AG04449 (cell line): ENCODE measurements at regions not wholly inside any gene's neighbourhood (a gene's known extent, or its start where the extent isn't known, plus 50 kb on each side); places are given as distances from the start of the nearest gene placed in this dataset.

ENCODE experiments used
- CTCF ChIA-PET: fragments of 350-600 bp; formaldehyde crosslinking; extraction: SDS; loops from one replicate; lab custom pipeline; 2021; ENCODE audit warnings: antibody characterized with exemption; lab: Yijun Ruan, JAX
- POLR2A ChIA-PET: fragments of 400-600, 350-600 bp; formaldehyde crosslinking; extraction: SDS; loops from one replicate; lab custom pipeline; 2020; ENCODE audit warnings: antibody characterized with exemption, inconsistent platforms; lab: Yijun Ruan, JAX
- DNase-seq: peaks from one replicate; pipeline ENCODE4 v3.0.0-alpha.2; 2010; ENCODE audit warnings: low read depth, low spot score
- H3K4me3 ChIP-seq: 2 replicates; pipeline ENCODE4 v1.5.1; 2011; ENCODE audit warnings: low read depth, mild to moderate bottlenecking, control low read depth, low read length
- CTCF ChIP-seq: IDR thresholded peaks from one replicate; pipeline ENCODE4 v1.5.1; 2011; ENCODE audit warnings: mild to moderate bottlenecking, moderate library complexity, low read length, control low read depth, inconsistent platforms; ENCODE audit not compliant: insufficient read depth; ENCODE audit errors: missing control alignments

GRCh38 chr17:65468321-65468720 lies 93.1 kb downstream of the AXIN2 start:
- ChIA-PET POLR2A (no interaction called here), CTCF (no interaction called here)
- no peak for DNase-seq
- no peak overlapping the region for H3K4me3 ChIP-seq
- no peak for TF ChIP-seq CTCF

- ChIA-PET CTCF (no interaction called here), POLR2A (no interaction called here)
- H3K4me3 ChIP-seq, result no peak overlapping the region
- DNase-seq, result no peak
- no peak for TF ChIP-seq CTCF
Observed at GRCh38 chr17:65467156-65467555, 94.3 kb downstream of the AXIN2 start.

- CTCF ChIA-PET, result no interaction called here
- no peak overlapping the region for H3K4me3 ChIP-seq
- POLR2A ChIA-PET, result no interaction called here
- no peak for TF ChIP-seq CTCF
- no peak for DNase-seq
Observed at GRCh38 chr17:65466547-65466946, 94.9 kb downstream of the AXIN2 start.

GRCh38 chr17:65463242-65463641 lies 98.2 kb downstream of the AXIN2 start:
- ChIA-PET POLR2A (no interaction called here), CTCF (no interaction called here)
- DNase-seq, result no peak
- no peak for TF ChIP-seq CTCF
- no peak overlapping the region for H3K4me3 ChIP-seq

- no peak overlapping the region for H3K4me3 ChIP-seq
Observed at GRCh38 chr17:65459677-65460347, 101.6 kb downstream of the AXIN2 start.

More at GRCh38 chr17:65459677-65460347, 101.6 kb downstream of the AXIN2 start:
- CTCF ChIA-PET, result no interaction called here
- DNase-seq, result no peak
- POLR2A ChIA-PET, result no interaction called here
- no peak for TF ChIP-seq CTCF
